ENCODE measurements at regions not wholly inside any gene's neighbourhood (a gene's known extent, or its start where the extent isn't known, plus 50 kb on each side); places are given as distances from the start of the nearest gene placed in this dataset.

DNA sequence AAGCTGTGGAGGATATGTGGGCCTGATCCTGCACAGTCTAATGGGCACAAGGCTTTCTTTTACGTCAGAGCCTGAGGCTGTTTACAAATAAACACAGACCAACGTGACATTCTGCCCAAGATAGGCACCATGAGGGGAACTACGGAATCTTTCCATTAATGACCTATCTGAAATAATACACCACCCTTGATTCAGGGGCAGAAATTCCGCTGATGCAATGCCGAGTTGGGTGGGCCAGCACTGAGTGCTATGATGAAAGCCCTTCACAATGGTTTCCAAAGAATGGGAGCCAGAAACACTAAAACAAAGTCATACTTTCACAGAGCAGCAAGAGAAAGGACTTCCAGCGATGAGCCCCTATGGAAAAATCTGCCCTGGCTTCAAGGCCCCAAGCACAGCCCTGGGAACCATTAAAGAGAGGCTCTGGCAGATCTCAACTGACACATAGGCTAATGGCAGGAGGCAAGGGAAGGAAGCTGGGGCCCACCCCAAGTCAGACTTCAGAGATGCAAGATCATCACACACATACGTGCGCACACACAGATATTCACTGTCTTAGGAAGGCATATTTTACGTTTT lies 72.2 kb upstream of the DLX6 start:
- no peak overlapping the region for H3K4me3 ChIP-seq (ENCODE audit: low read depth, low read length)
- TF ChIP-seq, protein P1, sequence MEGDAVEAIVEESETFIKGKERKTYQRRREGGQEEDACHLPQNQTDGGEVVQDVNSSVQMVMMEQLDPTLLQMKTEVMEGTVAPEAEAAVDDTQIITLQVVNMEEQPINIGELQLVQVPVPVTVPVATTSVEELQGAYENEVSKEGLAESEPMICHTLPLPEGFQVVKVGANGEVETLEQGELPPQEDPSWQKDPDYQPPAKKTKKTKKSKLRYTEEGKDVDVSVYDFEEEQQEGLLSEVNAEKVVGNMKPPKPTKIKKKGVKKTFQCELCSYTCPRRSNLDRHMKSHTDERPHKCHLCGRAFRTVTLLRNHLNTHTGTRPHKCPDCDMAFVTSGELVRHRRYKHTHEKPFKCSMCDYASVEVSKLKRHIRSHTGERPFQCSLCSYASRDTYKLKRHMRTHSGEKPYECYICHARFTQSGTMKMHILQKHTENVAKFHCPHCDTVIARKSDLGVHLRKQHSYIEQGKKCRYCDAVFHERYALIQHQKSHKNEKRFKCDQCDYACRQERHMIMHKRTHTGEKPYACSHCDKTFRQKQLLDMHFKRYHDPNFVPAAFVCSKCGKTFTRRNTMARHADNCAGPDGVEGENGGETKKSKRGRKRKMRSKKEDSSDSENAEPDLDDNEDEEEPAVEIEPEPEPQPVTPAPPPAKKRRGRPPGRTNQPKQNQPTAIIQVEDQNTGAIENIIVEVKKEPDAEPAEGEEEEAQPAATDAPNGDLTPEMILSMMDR (IDR thresholded peaks at IDR 0.05; ENCODE audit: insufficient read depth, low read depth, low read length, missing control alignments), result no peak

DNA sequence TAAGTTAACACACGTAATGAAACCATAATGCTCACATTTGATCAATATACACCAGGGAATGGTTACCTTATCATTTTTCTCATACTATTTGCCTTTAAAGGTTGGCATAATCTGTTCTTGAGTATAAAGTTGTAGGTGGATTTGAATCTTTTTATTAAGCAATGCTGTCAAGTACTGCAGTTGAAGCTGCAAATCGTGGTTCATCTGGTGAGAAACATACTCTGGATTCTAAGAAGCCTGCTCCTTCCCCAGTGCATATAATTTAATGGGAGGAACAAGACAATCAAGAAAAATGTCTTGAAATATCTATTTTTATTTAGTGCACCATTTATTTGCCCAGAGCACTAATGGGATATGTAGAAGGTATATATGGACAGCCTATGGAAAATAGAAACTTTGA lies 68.7 kb upstream of the DLX6 start:
- no peak for DNase-seq (ENCODE audit: low read depth)
- H3K4me3 ChIP-seq (ENCODE audit: low read depth, low read length), result no peak overlapping the region
- TF ChIP-seq, protein P1 (IDR thresholded peaks at IDR 0.05; ENCODE audit: insufficient read depth, low read depth, low read length, missing control alignments), result no peak

More for the DNA sequence above, 72.2 kb upstream of the DLX6 start:
- no peak for DNase-seq (ENCODE audit: low read depth)

DNA sequence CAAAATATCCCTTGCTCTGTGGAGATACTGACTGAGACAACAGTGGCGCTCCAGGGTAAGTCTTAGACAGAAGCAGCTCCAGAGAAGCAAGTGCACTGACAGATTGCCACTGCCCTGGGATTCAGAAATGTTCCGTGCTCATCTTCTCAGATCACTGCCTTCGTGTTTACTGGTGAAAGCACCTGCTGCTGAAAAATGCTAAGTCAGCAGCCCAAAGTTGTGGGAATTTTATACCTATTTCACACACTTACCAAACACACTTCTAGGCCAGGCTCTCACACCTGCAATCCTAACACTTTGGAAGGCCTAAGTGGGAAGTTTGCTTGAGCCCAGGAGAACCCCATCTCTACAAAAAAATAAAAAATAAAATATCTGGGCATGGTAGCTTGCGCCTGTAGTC lies 63.2 kb upstream of the DLX6 start:
- no peak for DNase-seq (ENCODE audit: low read depth)
- H3K4me3 ChIP-seq (ENCODE audit: low read depth, low read length), result no peak overlapping the region
- TF ChIP-seq, protein P1 (IDR thresholded peaks at IDR 0.05; ENCODE audit: insufficient read depth, low read depth, low read length, missing control alignments), result no peak

DNA sequence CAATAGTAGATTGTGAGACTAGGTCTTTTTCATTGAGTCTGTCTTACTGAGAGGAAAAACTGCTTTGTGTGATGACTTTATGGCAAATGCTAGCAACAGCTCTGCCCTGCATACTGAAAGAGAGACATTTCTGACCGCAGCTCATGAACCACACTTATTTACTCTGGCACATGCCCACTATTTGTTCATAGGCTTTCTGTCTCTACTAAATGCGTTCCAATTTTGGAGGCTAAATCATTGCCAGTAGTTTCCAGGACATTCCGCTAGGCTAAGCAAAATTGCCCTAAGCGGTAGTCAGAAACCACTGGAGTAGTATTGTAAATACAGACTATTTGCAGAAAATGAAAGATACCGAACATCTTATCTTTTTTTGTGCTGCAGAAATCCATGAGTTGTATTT lies 55.6 kb upstream of the DLX6 start:
- TF ChIP-seq, protein P1 (IDR thresholded peaks at IDR 0.05; ENCODE audit: insufficient read depth, low read depth, low read length, missing control alignments), result no peak
- H3K4me3 ChIP-seq (ENCODE audit: low read depth, low read length), result no peak overlapping the region
- no peak for DNase-seq (ENCODE audit: low read depth)

DNA sequence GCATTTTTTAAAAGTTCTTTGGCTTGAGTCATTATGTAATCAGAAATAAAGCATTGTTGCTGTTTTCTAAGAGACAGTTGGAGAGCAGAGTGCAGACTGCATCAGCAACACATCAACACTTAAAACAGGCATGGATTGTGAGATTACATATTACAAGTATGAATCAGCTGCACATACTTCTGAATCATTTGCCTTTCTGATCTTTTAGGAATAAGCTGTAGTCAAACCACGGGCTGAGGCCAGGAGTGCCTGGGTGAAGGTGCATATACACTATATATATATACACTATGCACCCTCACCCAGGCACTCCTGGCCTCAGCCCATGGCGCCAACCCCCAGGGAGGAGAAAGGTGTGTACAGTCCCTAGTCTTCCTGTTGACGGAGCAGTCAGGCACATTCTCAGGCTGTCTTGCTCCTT lies 52.4 kb upstream of the DLX6 start:
- TF ChIP-seq, protein P1 (IDR thresholded peaks at IDR 0.05; ENCODE audit: insufficient read depth, low read depth, low read length, missing control alignments), result no peak
- H3K4me3 ChIP-seq (ENCODE audit: low read depth, low read length), result no peak overlapping the region
- no peak for DNase-seq (ENCODE audit: low read depth)

DNA sequence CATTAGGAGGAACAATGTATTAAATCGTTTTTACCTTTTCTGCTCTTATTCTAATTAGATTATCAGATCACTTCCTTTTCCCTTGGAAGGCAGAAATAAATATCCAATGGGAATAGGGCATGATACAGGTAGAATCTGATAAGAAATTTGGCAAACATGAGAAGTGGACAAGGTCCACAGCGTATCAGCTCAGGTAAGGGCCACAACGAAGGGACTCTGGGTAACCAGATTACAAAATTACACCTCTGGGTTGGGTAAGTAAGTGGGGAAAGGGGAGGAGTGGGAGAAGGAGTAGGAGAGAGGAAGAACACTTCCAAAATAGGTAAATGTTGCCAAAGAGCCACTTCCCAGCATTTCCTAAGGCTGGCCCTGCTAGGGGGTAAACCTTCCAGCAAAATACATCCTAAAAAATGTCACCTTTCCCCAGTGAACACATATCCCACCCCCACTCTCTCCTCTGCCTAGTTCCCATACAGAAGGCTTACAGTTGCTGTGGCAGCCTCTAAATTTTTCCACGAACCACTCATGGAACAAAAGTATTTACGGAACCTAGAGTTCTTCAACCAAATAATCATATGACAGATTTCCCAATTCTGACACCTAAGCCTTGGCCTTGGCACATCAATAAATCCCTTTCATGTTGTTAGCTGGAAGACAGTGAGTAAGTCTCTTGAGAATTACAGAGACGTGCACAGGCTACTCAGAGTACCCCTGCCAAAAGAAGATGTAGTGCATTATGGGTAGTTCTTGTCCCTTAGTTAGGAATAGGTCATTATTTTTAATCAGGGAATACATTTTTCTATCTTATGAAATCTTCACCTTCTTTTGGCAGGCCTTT lies 51.5 kb upstream of the DLX6 start:
- H3K4me3 ChIP-seq (ENCODE audit: low read depth, low read length), result no peak overlapping the region
- TF ChIP-seq, protein P1 (IDR thresholded peaks at IDR 0.05; ENCODE audit: insufficient read depth, low read depth, low read length, missing control alignments), result no peak
- no peak for DNase-seq (ENCODE audit: low read depth)
